ENCODE measurements at regions not wholly inside any gene's neighbourhood (a gene's known extent, or its start where the extent isn't known, plus 50 kb on each side); places are given as distances from the start of the nearest gene placed in this dataset.

- DNase-seq: no peak
These were observed 96.1 kb upstream of the GRIK3 start for GRCh38 chr1:37130221-37130948.

GRCh38 chr1:37131281-37131680 is 97.0 kb upstream of the GRIK3 start:
- DNase-seq: no peak

GRCh38 chr1:37133276-37134145 is 99.2 kb upstream of the GRIK3 start:
- DNase-seq: no peak

DNA sequence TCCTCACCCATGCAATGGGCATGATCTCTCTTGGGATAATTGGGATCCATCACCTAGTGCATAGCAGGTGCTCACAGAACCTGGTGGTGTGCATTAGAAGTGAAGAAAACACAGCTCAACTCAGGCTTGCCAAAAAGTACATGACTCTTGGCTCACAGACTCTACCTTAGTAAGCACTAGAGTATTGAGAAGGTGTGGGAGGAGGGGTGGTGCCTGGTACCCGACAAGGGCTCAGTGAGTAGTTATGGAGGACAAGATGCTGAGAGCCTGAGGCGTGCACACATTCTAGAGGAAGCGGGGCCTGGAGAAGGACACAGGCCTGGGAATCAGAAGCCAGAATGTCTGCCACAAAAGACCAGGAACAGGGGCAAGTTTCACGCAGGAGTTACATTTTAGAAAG is 100.3 kb upstream of the GRIK3 start:
- DNase-seq: no peak

- DNase-seq: no peak
These were observed 100.7 kb upstream of the GRIK3 start for GRCh38 chr1:37135032-37135431.

DNA sequence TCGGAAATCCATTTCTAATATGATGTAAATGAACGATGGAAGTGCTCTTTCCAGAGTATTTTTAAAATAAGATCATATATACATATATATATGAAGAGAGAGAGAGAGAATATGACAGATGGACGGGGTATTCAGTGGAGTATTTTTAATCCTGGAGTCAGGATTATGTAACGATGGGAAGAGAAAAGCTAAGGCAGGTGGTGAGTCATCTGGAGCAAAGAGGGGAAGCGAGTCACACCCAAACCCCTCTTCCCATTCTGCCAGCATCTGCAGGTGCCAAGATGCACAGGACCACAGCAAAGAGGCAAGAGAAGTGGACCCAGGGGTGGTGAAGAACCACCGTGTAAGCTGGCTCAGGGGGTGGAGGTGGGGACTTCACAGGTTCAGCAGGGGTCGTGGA is 102.7 kb upstream of the GRIK3 start:
- DNase-seq: no peak

GRCh38 chr1:37137601-37138000 is 103.3 kb upstream of the GRIK3 start:
- DNase-seq: no peak

DNA sequence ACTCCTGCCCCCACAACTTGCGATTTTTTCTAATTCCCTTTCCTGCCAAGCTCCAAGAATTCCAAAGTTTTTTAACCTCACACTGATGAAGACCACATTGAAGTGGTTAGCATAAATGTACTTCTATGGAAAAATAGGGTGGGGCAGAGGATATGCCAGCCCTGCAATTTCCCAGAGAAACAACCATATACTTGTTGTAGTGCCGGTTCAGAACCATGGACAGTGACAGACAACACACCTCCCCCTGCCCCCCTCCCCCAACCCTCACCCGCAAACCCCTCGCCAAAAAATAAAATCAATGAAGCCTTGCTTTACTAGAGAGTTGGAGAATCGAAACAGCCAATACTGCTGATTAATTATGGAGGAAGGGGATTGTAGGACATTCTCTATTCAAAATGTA is 109.5 kb upstream of the GRIK3 start:
- DNase-seq: no peak

DNA sequence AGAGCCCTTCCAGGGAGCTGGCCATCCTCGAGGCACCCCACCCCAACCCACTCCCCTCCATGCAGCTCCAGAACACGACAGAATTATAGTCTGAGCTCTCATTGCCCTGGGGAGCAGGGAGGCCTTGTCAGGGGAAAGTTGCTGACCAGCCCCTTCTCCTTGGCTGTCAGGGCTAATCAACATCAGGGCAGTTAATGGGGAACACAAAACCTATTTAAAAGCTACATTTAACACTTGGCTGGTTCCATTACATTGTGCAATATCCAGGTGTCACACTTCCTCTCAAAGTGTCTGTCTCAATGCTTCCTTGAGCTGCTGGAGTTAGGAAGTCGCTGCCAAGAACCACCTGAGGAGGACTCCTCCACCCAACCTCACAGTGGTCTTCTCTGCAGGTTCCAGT is 111.8 kb upstream of the GRIK3 start:
- DNase-seq: no peak

DNA sequence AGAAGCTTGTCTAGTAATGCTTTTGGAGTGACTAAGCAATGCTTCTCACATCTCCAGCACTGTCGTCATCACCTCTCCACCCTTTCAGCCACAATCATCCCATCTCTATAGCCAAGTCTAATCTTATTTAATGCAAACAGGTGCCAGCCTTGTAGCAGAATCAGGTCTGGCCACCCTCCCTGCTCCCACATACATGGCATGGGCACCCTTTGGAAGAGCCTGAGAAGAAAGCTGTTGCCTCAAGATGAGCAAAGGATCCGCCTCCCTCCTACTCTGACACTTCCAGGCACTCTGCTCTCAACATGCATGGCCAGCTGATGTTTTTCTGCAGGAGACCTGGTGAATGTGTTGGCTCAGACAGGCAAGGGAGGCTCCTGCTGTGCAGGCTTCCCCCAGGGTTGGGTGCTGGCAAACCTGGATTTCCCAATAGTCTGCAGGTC is 113.1 kb upstream of the GRIK3 start:
- no peak for DNase-seq

DNA sequence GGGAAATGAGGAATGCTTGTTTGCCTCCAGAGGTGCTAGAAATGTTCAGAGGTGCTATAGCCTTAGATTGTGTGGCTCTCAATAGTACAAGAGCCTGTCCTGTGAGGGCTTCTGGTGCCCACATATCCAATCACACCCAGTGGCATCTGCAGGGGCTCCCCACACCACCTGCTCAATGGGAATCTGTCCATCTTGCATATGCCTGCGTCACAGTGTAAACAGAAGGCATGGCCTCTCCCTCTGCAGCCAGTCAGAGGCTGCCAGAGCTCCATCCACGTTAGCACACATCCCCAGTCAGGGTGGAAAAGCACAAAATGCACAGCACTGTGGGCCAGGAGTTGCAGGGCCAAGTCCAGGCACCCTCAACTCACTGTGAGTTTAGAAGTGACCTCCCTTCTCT is 113.6 kb upstream of the GRIK3 start:
- DNase-seq: no peak

DNA sequence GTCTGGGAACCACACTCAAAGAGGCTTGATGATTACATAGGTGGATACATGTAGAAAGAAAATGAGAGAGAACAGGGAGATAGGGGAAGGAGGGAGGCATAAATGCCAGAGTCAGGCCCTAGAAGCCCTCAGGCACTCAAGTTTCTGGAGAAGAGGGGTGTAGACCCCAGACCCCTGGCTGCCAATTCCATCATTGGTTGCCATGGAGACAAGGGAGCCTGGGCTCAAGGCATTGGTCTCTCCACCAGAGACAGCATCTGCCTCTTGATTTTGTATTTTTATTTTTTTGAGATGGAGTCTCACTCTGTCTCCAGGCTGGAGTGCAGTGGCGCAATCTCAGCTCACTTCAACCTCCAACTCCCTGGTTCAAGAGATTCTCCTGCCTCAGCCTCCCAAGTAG is 114.3 kb upstream of the GRIK3 start:
- no peak for DNase-seq

GRCh38 chr1:37149296-37149695 is 115.0 kb upstream of the GRIK3 start:
- DNase-seq: no peak

DNA sequence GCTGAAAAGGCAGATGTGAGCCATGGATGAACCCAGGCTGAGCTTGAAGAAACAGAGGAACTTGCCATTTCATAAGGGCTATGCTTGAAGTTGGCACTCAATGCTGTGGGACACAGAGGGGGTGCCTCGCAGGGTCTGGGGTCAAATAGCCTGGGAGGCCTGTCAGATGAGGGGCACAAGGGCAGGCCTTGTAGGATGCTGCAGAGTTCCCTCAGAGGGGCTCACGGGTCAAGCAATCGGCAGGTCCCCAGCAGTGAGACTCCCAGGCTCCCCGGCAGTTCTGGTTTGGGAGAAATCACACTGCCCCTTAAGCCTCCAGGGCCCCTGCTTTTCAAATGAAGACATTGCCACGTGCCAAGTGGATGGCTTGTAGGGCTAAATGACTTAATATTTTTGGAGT is 116.7 kb upstream of the GRIK3 start:
- no peak for DNase-seq

DNA sequence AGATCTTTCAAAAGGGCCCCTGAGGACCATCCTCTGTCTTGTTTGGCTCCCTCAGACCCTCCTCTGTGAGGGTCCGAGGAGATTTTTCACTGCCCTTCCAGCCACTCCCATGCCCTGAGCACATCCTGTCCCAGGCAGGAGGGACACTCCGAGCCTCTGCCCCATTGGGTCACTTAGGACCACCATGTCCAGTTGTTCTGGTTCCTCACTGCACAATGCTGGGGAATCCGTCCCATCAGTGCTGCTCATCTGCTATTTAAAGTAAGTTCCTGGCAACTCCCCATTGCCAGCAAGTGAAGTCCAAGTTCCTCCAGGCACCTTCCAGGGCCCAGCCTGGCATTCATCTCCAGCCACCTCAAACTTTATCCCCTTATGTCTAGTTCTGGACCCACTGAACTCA is 117.5 kb upstream of the GRIK3 start:
- DNase-seq: no peak

- DNase-seq: no peak
These were observed 118.2 kb upstream of the GRIK3 start for GRCh38 chr1:37152491-37152890.

DNA sequence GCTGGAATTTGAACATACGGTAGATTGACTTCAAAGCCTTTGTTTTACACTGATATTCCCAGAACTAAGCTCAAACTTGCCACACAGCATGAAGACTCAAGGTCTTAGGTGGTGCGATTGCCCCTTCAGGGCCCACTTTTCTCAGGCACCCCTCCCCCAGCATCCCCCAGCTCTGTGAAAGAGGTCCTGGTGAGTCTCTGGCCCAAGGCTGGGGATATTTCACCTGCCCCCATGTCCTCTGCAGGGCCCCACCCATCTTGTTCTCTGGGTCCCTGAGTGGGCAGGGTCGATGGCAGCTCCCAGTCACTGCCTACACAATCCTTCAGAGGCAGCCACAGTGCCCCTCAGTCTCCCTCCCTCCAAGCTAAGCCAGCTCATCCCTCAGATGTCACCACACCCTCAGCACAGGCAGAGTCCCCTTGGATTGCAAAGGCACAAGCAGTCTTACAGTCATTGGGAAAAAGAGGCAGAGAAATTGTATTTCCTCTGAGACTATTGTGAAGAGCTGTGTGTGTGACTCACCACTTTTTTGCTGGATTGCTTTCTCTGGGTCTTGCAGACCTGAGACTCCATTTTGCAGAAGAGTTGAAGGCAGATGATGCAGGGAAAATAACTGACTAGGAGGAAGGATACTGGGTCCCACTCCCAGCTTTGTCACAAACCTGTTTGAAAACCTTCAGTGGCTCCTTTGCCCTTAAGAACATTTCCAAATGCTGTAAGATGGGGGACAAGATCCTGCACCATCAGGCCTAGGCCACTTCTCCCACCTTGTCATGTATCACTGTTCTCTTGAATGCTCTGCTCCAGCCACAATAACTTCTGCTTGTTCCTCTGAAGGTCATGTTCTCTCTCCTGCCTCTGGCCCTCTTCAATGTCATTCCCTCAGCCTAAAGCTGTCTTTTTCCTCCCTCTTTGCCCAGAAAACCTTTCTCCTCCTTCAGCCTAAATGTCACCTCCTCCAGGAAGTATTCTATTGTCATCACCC is 119.1 kb upstream of the GRIK3 start:
- DNase-seq: no peak

DNA sequence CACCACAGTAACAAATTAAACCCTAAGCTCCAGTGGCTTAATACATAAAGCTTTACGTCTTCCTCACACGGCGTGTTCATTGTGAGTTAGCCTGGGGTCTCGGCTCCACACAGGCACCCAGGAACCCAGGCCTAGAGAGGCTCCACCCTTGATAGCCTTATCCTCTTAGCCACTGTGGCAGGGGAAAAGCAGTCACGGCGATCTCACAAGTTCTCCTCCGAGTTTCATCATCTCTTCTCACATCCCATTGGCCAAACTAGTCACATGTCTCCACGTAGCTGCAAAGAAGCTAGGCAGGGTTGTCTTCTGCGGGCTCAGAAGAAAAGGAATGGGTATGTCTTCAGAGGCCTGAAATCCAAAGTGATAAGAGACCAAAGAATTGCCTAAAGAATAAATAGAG is 122.3 kb upstream of the GRIK3 start:
- no peak for DNase-seq

- no peak for DNase-seq
These were observed 123.3 kb upstream of the GRIK3 start for GRCh38 chr1:37157634-37158033.

GRCh38 chr1:37158113-37158749 is 123.9 kb upstream of the GRIK3 start:
- DNase-seq: no peak

DNA sequence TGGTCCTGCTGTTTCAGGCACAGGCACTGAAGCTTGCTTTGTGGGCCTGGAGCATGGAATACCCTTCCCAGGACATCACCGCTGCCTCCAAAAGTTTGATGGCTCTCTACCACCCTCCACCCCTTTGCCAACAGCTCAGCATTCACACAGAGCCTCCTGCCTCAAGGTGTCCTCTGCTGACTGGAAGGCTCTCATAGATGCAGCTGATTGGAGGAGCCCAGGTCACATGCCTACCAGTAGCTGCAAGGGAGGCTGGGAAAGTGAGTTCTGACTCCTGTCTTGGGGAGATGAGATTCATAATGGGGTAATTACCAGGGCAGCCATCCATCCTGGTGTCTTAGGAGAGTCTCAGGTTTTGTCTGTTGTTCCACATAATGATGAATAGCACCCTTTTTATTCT is 124.8 kb upstream of the GRIK3 start:
- DNase-seq: no peak

- no peak for DNase-seq
These were observed 126.9 kb upstream of the GRIK3 start for GRCh38 chr1:37161171-37161570.

DNA sequence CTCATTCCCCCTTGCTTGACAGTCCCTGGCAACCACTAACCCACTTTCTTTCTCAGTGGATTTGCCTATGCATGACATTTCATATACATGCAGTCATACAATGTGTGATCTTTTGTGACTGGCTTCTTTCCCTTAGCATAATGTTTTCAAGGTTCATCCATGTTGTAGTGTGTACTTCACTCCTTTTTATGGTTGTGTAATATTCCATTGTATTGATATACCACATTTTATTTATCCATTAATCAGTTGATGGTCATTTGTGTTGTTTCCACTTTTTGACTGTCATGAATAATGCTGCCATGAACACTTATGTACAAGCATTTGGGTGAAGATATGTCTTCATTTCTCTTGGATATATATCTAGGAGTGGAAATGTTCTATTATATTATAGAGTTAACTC is 127.7 kb upstream of the GRIK3 start:
- no peak for DNase-seq

Measured in stimulated activated CD4-positive, alpha-beta T cell treated with anti-CD3 and anti-CD28 coated beads, Interleukin-2, amount 100 ng/mL, for 24 hours (primary cell).